Panc1 (cell line): ENCODE measurements at regions not wholly inside any gene's neighbourhood (a gene's known extent, or its start where the extent isn't known, plus 50 kb on each side); places are given as distances from the start of the nearest gene placed in this dataset.
A peak's percentile ranks its signal among the peaks of the same experiment; 100 is the strongest.

ENCODE experiments used
- POLR2AphosphoS5 ChIP-seq: IDR thresholded peaks from 2 replicates; pipeline ENCODE4 v1.6.1; 2012; ENCODE audit warnings: mild to moderate bottlenecking, low read depth, low read length, moderate library complexity
- SIN3A ChIP-seq: IDR thresholded peaks from 2 replicates; pipeline ENCODE4 v1.6.1; 2012; ENCODE audit warnings: low read depth, mild to moderate bottlenecking, low read length, moderate library complexity, borderline replicate concordance; ENCODE audit not compliant: insufficient read depth
- TCF7L2 ChIP-seq: IDR thresholded peaks from 2 replicates; pipeline ENCODE4 v1.6.1; 2011; ENCODE audit warnings: mild to moderate bottlenecking, low read depth, low read length, inconsistent platforms
- TF ChIP-seq, protein P1 (sequence below), 2 experiments: IDR thresholded peaks; 2 replicates each; pipeline ENCODE4 v1.6.1; 2011 to 2012; ENCODE audit warnings: low read depth in 2 of 2, control low read depth in 1 of 2, low read length in 1 of 2, mild to moderate bottlenecking in 1 of 2, moderate library complexity in 1 of 2; ENCODE audit not compliant: insufficient read depth in 1 of 2
- TF ChIP-seq, protein P2 (sequence below): fragments of 450-650 bp; IDR thresholded peaks from 2 replicates; pipeline ENCODE4 v1.5.1; 2017; ENCODE audit warnings: mild to moderate bottlenecking

DNA sequence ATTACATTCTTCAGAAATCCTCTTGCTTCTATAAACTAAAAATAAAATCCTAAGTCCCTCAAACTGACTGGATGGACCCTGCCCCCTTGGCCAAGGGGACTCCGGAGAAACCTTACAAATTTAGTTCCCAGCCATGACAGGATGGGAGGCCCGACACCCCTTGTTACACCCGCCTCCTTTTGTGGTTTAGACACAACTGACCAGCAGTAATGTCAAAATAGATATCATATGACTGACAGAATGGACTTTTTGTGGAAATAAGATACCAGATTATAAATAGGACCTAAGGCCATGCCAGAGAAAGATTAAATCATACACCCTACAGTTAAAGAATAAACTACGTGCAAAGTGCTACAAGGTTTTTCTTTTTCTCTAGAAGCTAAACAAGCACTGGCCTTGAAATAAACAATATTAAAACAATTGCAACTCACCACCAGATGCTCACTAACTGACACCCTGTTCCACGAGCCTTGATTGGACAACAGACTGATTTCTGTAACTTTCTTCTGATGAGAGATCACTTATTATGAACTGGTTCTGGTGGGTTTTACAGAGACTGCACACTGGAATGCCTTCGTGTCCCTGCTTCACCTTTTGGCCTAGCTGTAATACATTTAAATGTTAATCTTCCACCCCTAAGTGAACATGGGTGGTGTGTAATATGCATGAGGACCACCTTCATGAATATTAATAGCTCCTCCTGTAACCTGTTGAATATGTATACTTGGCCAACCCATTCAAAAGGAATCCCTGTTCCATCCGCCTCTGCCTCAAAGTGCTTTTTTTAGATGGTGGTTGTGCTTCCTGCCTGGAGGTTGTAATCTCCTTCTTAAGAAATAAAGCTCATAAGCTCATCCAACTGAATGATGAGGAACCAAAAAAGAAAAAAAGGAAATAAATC, 99.6 kb downstream of the ODF2L start:
- TF ChIP-seq, protein P1, sequence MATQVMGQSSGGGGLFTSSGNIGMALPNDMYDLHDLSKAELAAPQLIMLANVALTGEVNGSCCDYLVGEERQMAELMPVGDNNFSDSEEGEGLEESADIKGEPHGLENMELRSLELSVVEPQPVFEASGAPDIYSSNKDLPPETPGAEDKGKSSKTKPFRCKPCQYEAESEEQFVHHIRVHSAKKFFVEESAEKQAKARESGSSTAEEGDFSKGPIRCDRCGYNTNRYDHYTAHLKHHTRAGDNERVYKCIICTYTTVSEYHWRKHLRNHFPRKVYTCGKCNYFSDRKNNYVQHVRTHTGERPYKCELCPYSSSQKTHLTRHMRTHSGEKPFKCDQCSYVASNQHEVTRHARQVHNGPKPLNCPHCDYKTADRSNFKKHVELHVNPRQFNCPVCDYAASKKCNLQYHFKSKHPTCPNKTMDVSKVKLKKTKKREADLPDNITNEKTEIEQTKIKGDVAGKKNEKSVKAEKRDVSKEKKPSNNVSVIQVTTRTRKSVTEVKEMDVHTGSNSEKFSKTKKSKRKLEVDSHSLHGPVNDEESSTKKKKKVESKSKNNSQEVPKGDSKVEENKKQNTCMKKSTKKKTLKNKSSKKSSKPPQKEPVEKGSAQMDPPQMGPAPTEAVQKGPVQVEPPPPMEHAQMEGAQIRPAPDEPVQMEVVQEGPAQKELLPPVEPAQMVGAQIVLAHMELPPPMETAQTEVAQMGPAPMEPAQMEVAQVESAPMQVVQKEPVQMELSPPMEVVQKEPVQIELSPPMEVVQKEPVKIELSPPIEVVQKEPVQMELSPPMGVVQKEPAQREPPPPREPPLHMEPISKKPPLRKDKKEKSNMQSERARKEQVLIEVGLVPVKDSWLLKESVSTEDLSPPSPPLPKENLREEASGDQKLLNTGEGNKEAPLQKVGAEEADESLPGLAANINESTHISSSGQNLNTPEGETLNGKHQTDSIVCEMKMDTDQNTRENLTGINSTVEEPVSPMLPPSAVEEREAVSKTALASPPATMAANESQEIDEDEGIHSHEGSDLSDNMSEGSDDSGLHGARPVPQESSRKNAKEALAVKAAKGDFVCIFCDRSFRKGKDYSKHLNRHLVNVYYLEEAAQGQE (IDR thresholded peaks at IDR 0.05; ENCODE audit: insufficient read depth in 1 of 2, low read depth in 2 of 2, low read length in 1 of 2): no peak
- TF ChIP-seq POLR2AphosphoS5 (no peak), TCF7L2 (no peak), SIN3A (no peak)
- TF ChIP-seq, protein P2, sequence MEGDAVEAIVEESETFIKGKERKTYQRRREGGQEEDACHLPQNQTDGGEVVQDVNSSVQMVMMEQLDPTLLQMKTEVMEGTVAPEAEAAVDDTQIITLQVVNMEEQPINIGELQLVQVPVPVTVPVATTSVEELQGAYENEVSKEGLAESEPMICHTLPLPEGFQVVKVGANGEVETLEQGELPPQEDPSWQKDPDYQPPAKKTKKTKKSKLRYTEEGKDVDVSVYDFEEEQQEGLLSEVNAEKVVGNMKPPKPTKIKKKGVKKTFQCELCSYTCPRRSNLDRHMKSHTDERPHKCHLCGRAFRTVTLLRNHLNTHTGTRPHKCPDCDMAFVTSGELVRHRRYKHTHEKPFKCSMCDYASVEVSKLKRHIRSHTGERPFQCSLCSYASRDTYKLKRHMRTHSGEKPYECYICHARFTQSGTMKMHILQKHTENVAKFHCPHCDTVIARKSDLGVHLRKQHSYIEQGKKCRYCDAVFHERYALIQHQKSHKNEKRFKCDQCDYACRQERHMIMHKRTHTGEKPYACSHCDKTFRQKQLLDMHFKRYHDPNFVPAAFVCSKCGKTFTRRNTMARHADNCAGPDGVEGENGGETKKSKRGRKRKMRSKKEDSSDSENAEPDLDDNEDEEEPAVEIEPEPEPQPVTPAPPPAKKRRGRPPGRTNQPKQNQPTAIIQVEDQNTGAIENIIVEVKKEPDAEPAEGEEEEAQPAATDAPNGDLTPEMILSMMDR: 0 out of 2 replicates have a peak, but pooled peaks have one; percentile 5
